Ramos (cell line): ENCODE measurements at regions not wholly inside any gene's neighbourhood (a gene's known extent, or its start where the extent isn't known, plus 50 kb on each side); places are given as distances from the start of the nearest gene placed in this dataset.
"Not testable (repeated sequence)": the region's sequence is repeated elsewhere in the genome, so short reads cannot be mapped to it uniquely, and the experiment has no call there.

ENCODE experiments used
- in situ Hi-C: fragments of 300-500 bp; cut with MboI; formaldehyde crosslinking; loops from one replicate; pipeline ENCODE4 v1.14.3; 2022; ENCODE audit warnings: low sequenced_read_pairs; ENCODE audit not compliant: unreplicated experiment

- in situ Hi-C loops: not testable (repeated sequence)
Observed at GRCh38 chr5:1710091-1710490, 89.5 kb downstream of the MRPL36 start.

- in situ Hi-C loops: no loop called here
Observed at GRCh38 chr5:1709171-1709803, 90.3 kb downstream of the MRPL36 start.

DNA sequence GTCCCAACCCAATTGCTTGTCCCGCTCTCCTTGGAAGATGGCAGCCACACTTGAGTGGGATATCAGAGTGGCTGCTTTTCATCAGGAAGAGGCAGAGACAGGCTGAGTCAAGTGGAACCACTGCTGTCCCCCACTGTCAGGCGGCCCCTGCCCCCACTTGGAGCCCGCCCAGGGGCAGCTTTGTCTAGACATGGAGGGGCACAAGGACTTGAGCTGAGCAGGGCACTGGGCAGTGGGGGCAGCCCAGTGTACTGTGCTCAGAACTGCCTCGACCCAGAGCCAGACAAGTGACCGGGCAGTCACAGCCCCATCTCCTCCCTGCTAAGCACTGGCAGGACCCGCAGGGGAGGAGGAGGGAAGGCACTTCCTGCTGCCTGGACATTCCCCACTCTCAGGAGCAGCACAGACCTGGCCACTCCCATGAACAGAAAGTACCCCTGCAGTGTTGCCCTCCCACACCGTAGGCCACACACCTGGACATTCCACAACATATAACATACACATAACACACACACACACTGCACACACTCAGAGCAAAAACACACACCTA, 91.0 kb downstream of the MRPL36 start:
- in situ Hi-C loops: no loop called here

- in situ Hi-C loops: no loop called here
Observed at GRCh38 chr5:1707467-1707866, 92.2 kb downstream of the MRPL36 start.

DNA sequence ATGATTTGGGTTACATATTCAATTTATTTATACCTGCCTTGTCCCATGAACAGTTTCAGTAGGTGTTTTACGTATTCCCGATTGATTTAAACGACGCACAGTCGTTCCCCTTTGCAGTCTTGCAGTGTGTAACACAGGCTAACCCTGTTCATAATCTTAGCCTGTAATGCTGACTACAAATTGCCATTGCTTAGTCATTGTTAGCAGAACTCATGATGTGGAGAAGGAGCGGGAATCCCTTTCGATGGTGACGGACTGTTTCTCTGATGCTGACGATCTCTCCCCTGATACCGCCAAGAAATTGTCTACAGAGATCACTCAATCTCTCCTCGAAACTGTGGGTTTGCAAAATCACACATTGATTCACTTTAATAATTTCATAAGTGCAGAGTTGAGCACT, 93.2 kb downstream of the MRPL36 start:
- in situ Hi-C loops: no loop called here

- in situ Hi-C loops: no loop called here
Observed at GRCh38 chr5:1706021-1706420, 93.6 kb downstream of the MRPL36 start.

DNA sequence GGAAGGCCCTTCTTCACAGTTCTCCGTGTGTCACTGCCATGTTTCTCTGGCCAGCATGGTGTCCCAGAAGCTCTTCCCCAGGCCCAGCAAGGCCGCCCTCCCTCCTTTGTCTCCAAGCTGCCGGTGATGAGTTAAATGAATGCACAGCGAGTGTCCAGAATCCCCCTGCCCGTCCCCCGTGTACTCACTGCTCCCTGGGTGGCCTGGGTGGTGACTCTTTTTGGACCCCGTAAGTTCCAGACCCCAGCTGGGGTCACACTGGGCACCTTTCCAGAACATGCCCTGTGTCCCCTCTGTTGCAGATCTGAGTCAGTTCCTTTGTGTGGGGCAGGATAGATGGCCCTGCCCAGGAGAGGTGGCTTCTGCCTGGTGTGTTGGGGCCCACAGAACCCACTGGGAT, 95.0 kb downstream of the MRPL36 start:
- in situ Hi-C loops: no loop called here

GRCh38 chr5:1704266-1704665, 95.4 kb downstream of the MRPL36 start:
- in situ Hi-C loops: no loop called here

DNA sequence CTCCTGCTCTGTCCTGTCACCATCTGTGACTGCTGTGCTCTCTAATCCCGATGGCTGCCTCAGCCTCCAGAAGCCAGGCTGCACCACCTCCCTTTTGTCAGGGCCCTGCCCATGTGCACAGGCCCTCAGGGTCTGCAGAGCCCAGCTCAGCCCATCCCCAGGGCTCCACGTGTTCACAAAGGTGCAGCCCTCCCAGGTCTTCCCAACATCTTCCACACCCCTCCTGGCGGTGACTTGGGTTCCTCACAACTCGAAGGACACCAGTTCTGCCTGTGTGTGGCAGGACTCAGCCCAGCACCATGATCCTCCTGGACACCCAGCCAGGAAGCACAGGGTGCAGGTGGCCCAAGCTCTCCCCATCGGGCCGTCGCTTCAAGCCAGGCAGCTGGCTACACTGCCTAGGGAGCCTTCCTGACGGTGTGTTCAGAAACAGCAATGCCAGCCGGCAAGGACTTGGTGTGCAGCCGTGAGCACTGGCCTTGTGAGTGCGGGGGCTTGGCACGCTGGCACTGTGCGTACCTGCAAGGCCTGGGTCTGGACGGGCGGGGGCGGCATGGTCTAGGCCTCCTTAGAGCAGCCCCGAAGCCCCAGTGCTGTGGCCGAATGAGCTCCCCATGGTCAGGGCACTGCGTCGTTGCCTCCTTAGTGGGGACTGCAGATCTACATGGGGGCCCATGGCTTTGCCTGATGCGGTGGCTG, 96.1 kb downstream of the MRPL36 start:
- in situ Hi-C loops: no loop called here

DNA sequence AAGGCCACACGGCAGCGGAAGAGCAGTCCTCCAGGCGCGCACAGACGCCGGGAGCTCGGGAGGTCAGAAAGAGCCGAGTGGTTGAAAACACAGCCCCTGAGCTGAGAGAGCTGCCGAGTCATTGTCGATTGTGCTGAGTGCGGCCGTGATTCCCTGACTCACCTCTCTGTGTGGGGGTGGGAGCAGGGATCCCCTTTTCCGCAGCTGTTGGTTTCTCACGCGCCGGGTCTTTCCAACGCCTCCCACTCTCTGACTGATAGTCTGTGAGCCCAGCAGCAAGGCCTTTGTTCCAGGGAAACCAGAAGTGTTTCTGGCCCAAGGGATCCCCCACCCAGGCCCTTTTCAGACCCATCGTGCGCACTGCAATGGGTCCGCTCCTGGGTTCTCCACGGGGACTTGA, 97.3 kb downstream of the MRPL36 start:
- in situ Hi-C loops: no loop called here

DNA sequence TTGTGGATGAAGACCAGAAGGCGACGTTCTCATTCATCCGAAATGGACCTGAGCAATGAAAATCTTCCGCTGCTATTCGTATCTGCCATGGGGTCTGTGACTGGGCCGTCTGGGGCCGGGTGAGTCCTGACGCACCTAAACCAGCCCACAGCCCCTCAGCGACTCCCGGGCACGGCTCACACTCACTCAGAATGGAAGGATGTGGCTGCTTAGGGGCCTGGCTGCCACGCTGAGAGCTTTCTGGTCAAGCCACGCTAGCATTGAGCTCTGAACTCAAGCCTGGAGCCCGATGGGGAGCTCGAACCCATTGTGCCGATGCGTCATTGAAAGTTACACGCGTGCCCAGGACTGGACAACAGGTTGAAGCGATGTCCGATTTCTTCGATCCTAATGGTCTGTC, 97.8 kb downstream of the MRPL36 start:
- in situ Hi-C loops: no loop called here

GRCh38 chr5:1701216-1701864, 98.3 kb downstream of the MRPL36 start:
- in situ Hi-C loops: no loop called here

- in situ Hi-C loops: no loop called here
Observed at GRCh38 chr5:1699394-1699793, 100.2 kb downstream of the MRPL36 start.

DNA sequence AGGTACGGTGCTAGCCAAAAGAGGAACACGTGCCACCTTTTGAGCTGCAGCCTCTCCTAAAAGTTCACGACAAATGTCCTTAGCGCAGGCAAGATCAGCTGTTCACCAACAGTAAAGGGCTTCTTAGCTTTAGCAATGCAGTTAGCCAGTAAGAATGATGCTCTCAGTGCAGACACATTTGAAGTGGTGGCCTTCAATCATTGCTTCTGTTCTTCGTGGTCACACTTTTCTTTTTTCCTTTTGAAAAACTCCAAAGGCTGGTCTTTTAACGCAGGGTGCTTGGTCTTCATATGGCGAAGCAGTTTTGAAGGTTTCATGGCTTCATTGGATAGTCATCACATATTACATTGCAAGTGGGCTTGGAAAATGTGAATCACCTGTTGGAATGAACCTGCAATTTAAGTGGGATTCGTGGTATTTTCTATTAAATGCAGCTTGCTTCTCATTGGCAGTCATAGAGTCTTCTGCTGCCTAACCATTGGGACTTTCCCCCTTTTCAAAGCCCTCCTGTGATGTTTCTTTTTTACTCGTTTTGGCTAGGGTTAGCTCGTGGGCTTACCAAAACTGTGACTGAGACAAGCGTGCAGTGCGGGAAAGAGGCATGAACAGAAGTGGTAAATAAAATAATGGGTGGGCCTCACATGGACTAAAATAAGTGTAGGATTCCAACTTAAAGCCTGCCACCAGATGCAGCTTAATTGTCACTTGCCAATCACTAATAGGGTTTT, 100.9 kb downstream of the MRPL36 start:
- in situ Hi-C loops: no loop called here

GRCh38 chr5:1692381-1692780, 107.3 kb downstream of the MRPL36 start:
- in situ Hi-C loops: no loop called here

DNA sequence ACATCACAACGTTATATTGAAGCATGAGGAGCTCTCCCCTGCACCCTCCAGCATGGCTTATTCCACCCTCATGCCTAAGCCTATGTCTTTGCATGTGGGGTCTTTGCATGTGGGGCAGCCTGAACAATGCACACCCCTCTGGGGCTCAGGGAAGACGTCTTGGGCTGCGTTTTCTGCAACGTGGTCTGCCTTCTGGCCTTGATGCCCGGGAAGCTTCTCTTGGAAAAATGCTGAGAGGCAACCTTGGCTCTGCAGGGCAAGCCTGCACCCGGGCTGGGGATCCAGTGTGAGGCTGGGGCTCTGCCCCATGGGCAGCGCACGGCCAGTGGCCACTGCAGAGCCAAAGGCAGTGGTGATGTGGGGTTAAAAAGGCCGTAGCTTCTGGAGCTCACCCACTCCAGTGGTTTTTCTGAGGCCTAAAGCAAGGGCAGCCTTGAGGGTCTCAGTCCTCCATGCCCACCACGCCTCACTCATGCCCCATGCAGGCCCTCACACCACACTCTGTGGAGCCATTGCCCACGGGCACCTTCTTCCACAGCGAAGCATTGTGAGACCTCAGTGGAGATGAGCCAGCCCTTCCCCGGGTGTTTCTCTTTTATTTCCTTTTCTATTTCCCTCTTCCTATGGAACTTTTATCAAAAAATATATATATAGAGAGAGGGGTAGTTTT, 112.2 kb downstream of the MRPL36 start:
- in situ Hi-C loops: no loop called here

DNA sequence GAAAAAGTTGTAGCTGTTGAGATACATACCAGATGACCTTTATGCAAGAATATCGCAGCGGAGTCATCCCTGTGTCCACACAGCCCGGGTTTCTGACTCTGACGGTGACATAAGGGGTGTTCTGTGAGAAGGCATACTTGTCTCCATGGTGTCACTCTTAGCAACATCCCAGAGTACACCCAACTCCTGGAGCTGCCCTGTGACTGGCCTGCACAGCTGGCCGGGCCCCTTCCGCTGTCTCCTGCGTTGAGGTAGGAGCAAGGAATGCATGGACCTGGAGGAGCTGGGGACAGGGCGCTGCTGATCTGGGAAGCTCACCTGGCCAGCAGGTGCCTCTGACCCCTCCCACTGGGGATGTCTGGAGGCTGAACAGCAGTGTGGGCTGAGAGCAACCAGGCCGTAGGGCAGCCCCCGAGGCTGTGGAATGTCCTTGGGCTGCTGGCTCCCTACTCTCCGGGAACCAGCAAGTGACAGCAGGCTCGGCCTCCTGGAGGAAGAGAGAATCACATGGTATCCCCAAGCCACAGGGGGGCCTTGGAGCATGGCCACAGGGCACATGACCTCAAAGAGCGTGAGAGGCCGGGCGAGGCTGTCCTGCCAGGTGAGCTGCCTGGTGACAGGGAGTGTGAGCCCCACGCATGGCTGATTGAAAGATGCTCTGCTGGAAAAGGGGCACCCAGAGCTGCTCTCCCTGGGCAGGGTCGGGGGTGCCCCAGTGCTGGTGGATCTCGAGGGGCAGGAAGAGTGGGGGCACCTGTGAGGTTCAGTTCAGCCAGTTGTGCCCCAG, 113.4 kb downstream of the MRPL36 start:
- in situ Hi-C loops: no loop called here

GRCh38 chr5:1685066-1685465, 114.6 kb downstream of the MRPL36 start:
- in situ Hi-C loops: no loop called here

- in situ Hi-C loops: no loop called here
Observed at GRCh38 chr5:1681955-1682354, 117.7 kb downstream of the MRPL36 start.
